ENCODE measurements at regions not wholly inside any gene's neighbourhood (a gene's known extent, or its start where the extent isn't known, plus 50 kb on each side); places are given as distances from the start of the nearest gene placed in this dataset.

DNA sequence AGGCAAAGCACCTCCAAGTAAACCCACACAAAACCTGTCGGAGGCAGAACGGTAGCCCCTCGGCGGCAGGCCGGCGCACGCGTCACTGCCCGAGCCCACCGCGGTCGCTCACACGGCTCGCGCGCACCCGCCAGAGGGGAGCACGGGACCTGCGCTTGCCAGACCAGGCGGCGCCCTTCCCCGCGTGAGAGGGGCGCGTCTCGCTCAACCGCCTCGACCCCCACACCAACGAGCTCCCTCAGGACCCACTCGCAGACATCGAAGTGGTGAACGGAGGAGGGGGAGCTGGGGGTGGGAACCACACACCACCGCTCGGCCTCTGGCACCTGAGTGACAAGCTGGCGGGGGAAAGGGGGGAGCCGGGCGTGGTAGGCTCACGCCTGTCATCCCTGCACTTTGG lies 1513.4 kb upstream of the DEFB115 start:
- intact Hi-C loops (cut with micrococcal nuclease): no loop called here
- WGBS (ENCODE audit: insufficient coverage, low coverage, missing lambda C conversion rate): 31% methylated on average over 14 of the region's 38 CpGs
- FAIRE-seq (no peak), DNase-seq (ENCODE audit: extremely low read depth in 1 of 4, low spot score in 3 of 4) (no peak), ATAC-seq (no peak)
- POLR2A ChIA-PET: no interaction called here
- H3K4me1 ChIP-seq (replicated peaks in 1 of 2; ENCODE audit: control insufficient read depth in 2 of 2, insufficient read depth in 2 of 2, low read length in 2 of 2): no peaks in the 10 kb centered on the region
- H3K79me2 ChIP-seq (ENCODE audit: control insufficient read depth, insufficient read depth, low read length): no peaks in the 10 kb centered on the region
- H3K4me3 ChIP-seq: no peak overlapping the region
- CTCF ChIA-PET (ENCODE audit: low intra/inter-chr PET ratio): no interaction called here
- no peaks in the 10 kb centered on the region for H3K9me1 ChIP-seq (ENCODE audit: control insufficient read depth, insufficient read depth, low read length)
- BruUV-seq (replicated peaks): no TSS peak
- in situ Hi-C loops (cut with MboI): loop anchor here (10.0 to 25.0 kb wide), 2 partner anchors 59 to 507 kb away; no protein-coding TSS in a partner anchor
- H2AFZ ChIP-seq (ENCODE audit: low read depth, low read length): no peak overlapping the region
- TF ChIP-seq MLLT1 (IDR thresholded peaks at IDR 0.05) (no peak), KDM4B (IDR thresholded peaks at IDR 0.05; ENCODE audit: borderline replicate concordance in 2 of 2, low read depth in 1 of 2) (no peak), ZNF217 (CRISPR knock-in tag; IDR thresholded peaks at IDR 0.05) (no peak), ZBTB49 (CRISPR knock-in tag; IDR thresholded peaks at IDR 0.05; ENCODE audit: borderline replicate concordance) (no peak), HSF4 (CRISPR knock-in tag; IDR thresholded peaks at IDR 0.05; ENCODE audit: borderline replicate concordance) (no peak), GATAD2B (IDR thresholded peaks at IDR 0.05; ENCODE audit: borderline replicate concordance) (no peak), THRB (CRISPR knock-in tag; conservative IDR thresholded peaks at IDR 0.05) (no peak), FOSL1 (tag; conservative IDR thresholded peaks at IDR 0.05) (no peak), CTBP1 (IDR thresholded peaks at IDR 0.05; ENCODE audit: borderline replicate concordance) (no peak), MCM3 (IDR thresholded peaks at IDR 0.05) (no peak), ZNF316 (IDR thresholded peaks at IDR 0.05) (no peak), POLR2G (IDR thresholded peaks at IDR 0.05; ENCODE audit: low read depth, low read length) (no peak), ZNF253 (CRISPR knock-in tag; conservative IDR thresholded peaks at IDR 0.05) (no peak), XRCC3 (IDR thresholded peaks at IDR 0.05) (no peak), NELFE (IDR thresholded peaks at IDR 0.05; ENCODE audit: insufficient read depth, insufficient read length) (no peak)
- TF ChIP-seq, protein P1, sequence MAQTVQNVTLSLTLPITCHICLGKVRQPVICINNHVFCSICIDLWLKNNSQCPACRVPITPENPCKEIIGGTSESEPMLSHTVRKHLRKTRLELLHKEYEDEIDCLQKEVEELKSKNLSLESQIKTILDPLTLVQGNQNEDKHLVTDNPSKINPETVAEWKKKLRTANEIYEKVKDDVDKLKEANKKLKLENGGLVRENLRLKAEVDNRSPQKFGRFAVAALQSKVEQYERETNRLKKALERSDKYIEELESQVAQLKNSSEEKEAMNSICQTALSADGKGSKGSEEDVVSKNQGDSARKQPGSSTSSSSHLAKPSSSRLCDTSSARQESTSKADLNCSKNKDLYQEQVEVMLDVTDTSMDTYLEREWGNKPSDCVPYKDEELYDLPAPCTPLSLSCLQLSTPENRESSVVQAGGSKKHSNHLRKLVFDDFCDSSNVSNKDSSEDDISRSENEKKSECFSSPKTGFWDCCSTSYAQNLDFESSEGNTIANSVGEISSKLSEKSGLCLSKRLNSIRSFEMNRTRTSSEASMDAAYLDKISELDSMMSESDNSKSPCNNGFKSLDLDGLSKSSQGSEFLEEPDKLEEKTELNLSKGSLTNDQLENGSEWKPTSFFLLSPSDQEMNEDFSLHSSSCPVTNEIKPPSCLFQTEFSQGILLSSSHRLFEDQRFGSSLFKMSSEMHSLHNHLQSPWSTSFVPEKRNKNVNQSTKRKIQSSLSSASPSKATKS (CRISPR knock-in tag; IDR thresholded peaks at IDR 0.05): no peak
- TF ChIP-seq, protein P2, sequence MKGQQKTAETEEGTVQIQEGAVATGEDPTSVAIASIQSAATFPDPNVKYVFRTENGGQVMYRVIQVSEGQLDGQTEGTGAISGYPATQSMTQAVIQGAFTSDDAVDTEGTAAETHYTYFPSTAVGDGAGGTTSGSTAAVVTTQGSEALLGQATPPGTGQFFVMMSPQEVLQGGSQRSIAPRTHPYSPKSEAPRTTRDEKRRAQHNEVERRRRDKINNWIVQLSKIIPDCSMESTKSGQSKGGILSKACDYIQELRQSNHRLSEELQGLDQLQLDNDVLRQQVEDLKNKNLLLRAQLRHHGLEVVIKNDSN (CRISPR knock-in tag; IDR thresholded peaks at IDR 0.05): no peak
- no peaks in the 10 kb centered on the region; the same call in 1 of the 2 replicates for H3K9me3 ChIP-seq (replicated peaks; ENCODE audit: control insufficient read depth, insufficient read depth, low read depth, low read length)
- H3K27ac ChIP-seq (ENCODE audit: extremely low read depth, low read depth, low read length): no peak overlapping the region
- no peak overlapping the region for H3K4me2 ChIP-seq (ENCODE audit: insufficient read depth, low read length)
- no peaks in the 10 kb centered on the region for H3K27me3 ChIP-seq (ENCODE audit: control insufficient read depth in 2 of 2, insufficient read depth in 2 of 2, low read length in 2 of 2)
- H3K36me3 ChIP-seq (ENCODE audit: control insufficient read depth, insufficient read depth, low read length): no peaks in the 10 kb centered on the region
- H4K20me1 ChIP-seq (replicated peaks; ENCODE audit: control insufficient read depth, insufficient read depth, low read length): no peaks in the 10 kb centered on the region
- H3K9ac ChIP-seq (ENCODE audit: insufficient read depth in 1 of 2, low read depth in 2 of 2, low read length in 2 of 2): no peak overlapping the region
